ENCODE measurements at regions not wholly inside any gene's neighbourhood (a gene's known extent, or its start where the extent isn't known, plus 50 kb on each side); places are given as distances from the start of the nearest gene placed in this dataset.

DNA sequence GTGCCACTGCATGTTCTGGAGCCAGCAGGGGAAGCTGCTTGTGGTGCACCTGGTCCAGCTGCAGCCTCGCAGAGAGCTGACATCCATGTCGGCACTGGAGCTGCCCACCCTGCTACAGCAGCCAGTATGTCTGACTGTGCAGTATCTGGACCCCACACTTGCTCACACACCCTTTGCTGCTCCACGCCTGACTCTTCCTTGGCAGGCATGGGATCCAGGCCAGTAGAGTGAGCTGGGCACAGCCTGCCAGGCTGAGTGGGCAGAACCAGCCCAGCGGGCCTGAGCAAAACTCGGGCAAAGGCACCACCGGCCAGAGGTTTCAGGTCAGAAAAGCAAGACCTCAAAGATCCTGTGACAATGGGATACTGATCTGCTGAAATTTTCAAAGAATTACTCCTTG is 690.1 kb downstream of the STPG2 start:
- Histone ChIP-seq H3K9me3 (no peaks in the 10 kb centered on the region), H3K36me3 (no peaks in the 10 kb centered on the region), H3K27ac (no peak overlapping the region), H3K4me1 (no peaks in the 10 kb centered on the region), H3K27me3 (no peaks in the 10 kb centered on the region), H3K4me3 (no peak overlapping the region)
- 91% methylated on average over 2 of the region's 6 CpGs; no CpG with 5 or more reads in 1 of the 2 donors for WGBS, 2 donors (ENCODE audit: low coverage in 1 of 2)
- intact Hi-C loops (cut with DNase I; ENCODE audit: low total_unique reads) (no loop called here), in situ Hi-C loops (cut with MboI; ENCODE audit: low pct_ligation_motif_present in 1 of 4, low pct_unique_long_range_greater_than_20kb in 1 of 4, low sequenced_read_pairs in 3 of 4) (no loop called here)
- TF ChIP-seq POLR2AphosphoS5 (IDR thresholded peaks at IDR 0.05), result no peak
- TF ChIP-seq POLR2A (IDR thresholded peaks at IDR 0.05), result no peak
- TF ChIP-seq, protein P1, sequence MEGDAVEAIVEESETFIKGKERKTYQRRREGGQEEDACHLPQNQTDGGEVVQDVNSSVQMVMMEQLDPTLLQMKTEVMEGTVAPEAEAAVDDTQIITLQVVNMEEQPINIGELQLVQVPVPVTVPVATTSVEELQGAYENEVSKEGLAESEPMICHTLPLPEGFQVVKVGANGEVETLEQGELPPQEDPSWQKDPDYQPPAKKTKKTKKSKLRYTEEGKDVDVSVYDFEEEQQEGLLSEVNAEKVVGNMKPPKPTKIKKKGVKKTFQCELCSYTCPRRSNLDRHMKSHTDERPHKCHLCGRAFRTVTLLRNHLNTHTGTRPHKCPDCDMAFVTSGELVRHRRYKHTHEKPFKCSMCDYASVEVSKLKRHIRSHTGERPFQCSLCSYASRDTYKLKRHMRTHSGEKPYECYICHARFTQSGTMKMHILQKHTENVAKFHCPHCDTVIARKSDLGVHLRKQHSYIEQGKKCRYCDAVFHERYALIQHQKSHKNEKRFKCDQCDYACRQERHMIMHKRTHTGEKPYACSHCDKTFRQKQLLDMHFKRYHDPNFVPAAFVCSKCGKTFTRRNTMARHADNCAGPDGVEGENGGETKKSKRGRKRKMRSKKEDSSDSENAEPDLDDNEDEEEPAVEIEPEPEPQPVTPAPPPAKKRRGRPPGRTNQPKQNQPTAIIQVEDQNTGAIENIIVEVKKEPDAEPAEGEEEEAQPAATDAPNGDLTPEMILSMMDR (IDR thresholded peaks at IDR 0.05), result no peak
- TF ChIP-seq EP300 (IDR thresholded peaks at IDR 0.05; ENCODE audit: low read depth), result no peak
- no peak for DNase-seq

DNA sequence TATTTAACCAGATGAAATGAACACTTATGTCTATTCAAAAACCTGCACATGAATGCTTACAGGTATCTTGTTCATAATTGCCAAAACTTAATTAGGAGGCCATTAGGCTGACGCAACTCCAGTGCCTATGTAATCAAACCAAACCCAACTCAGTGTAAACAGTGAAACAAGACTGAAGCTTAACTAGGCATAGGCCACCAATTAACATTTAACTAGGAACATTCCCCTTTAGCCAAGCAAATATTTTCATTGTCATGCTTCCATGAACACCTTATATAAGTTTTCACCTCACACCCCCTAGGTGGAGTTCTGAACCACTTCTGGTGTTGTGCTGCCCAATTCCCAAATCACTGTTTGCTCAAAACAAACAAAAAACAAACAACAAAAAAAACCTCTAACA is 686.0 kb downstream of the STPG2 start:
- intact Hi-C loops (cut with DNase I; ENCODE audit: low total_unique reads), result no loop called here
- in situ Hi-C loops (cut with MboI; ENCODE audit: low pct_ligation_motif_present in 1 of 4, low pct_unique_long_range_greater_than_20kb in 1 of 4, low sequenced_read_pairs in 3 of 4), result no loop called here
- WGBS, 2 donors (ENCODE audit: low coverage in 1 of 2), result 45 to 67% methylated on average over 1 of the region's 1 CpG

DNA sequence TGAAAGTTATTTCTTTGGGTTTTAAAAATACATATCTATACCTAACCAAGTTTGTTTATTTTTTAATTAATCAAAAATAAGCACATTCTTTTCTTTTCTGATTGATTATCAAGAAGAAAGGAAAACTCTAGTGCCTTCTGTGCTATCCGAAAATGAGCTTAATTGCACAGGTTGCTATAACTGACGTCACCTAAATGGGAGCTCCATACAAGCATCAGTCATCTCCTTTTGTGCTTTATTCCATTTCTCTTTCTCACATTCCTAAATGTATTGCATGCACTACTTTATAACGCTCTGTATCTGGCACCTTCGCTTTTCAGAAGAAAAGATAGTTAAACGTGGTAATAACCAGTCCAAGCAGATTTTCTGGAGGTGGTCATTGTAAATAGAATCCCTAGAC is 675.0 kb downstream of the STPG2 start:
- in situ Hi-C loops (cut with MboI; ENCODE audit: low pct_ligation_motif_present in 1 of 4, low pct_unique_long_range_greater_than_20kb in 1 of 4, low sequenced_read_pairs in 3 of 4) (no loop called here), intact Hi-C loops (cut with DNase I; ENCODE audit: low total_unique reads) (no loop called here)
- Histone ChIP-seq H3K27me3 (no peaks in the 10 kb centered on the region), H3K4me1 (no peaks in the 10 kb centered on the region), H3K36me3 (no peaks in the 10 kb centered on the region), H3K27ac (no peak overlapping the region), H3K9me3 (no peaks in the 10 kb centered on the region), H3K4me3 (no peak overlapping the region)
- TF ChIP-seq EP300 (IDR thresholded peaks at IDR 0.05; ENCODE audit: low read depth) (no peak), POLR2AphosphoS5 (IDR thresholded peaks at IDR 0.05) (no peak)
- TF ChIP-seq, protein P1 (IDR thresholded peaks at IDR 0.05), result no peak
- DNase-seq, result no peak
- 86 to 90% methylated on average over 5 of the region's 5 CpGs for WGBS, 2 donors (ENCODE audit: low coverage in 1 of 2)

More for the DNA sequence above, 686.0 kb downstream of the STPG2 start:
- H3K4me1 ChIP-seq, result no peaks in the 10 kb centered on the region
- H3K27ac ChIP-seq, result no peak overlapping the region
- H3K27me3 ChIP-seq, result no peaks in the 10 kb centered on the region
- TF ChIP-seq POLR2A (IDR thresholded peaks at IDR 0.05) (no peak), POLR2AphosphoS5 (IDR thresholded peaks at IDR 0.05) (no peak), EP300 (IDR thresholded peaks at IDR 0.05; ENCODE audit: low read depth) (no peak)
- TF ChIP-seq, protein P1 (IDR thresholded peaks at IDR 0.05), result no peak
- DNase-seq, result no peak
- H3K36me3 ChIP-seq, result no peaks in the 10 kb centered on the region
- H3K9me3 ChIP-seq, result no peaks in the 10 kb centered on the region
- H3K4me3 ChIP-seq, result no peak overlapping the region

DNA sequence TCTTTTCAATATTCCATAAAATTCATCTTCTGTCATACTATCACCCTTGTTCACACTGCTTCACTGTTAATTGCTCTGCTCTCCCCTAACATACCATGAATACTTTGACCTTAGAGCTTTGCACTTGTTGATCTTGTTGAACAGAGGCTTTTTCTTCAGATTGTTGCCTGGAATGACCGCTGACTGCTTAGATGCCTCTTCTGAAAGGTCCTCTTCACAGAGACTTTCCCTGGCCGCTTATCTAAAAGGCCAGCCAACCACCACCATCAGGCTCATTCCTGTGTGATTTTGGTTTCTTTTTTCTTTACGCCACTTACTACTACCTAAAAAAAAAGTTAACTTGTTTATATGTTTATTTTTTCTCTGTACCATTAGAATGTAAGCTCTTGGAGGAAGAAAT is 667.7 kb downstream of the STPG2 start:
- H3K27ac ChIP-seq, result no peak overlapping the region
- no peaks in the 10 kb centered on the region for H3K36me3 ChIP-seq
- no peaks in the 10 kb centered on the region for H3K27me3 ChIP-seq
- 80 to 85% methylated on average over 3 of the region's 3 CpGs for WGBS, 2 donors (ENCODE audit: low coverage in 1 of 2)
- in situ Hi-C loops (cut with MboI; ENCODE audit: low pct_ligation_motif_present in 1 of 4, low pct_unique_long_range_greater_than_20kb in 1 of 4, low sequenced_read_pairs in 3 of 4) (no loop called here), intact Hi-C loops (cut with DNase I; ENCODE audit: low total_unique reads) (no loop called here)
- no peak for DNase-seq
- H3K9me3 ChIP-seq, result no peaks in the 10 kb centered on the region
- H3K4me1 ChIP-seq, result no peaks in the 10 kb centered on the region
- TF ChIP-seq EP300 (IDR thresholded peaks at IDR 0.05; ENCODE audit: low read depth), result no peak
- TF ChIP-seq, protein P1 (IDR thresholded peaks at IDR 0.05), result no peak
- H3K4me3 ChIP-seq, result no peak overlapping the region

Data from transverse colon (tissue), 4 donors.